IPS DF 6.9 (cell line): ENCODE measurements at regions not wholly inside any gene's neighbourhood (a gene's known extent, or its start where the extent isn't known, plus 50 kb on each side); places are given as distances from the start of the nearest gene placed in this dataset.

ENCODE experiments used
- DNase-seq: peaks from one replicate; pipeline ENCODE4 v3.0.0-alpha.2; 2013; ENCODE audit warnings: low read depth, low spot score
- H3K27ac ChIP-seq: one replicate; pipeline ENCODE4 v1.5.1; 2013; ENCODE audit warnings: low read length, control low read depth
- H3K27me3 ChIP-seq: 2 replicates; pipeline ENCODE4 v1.6.1; 2013; ENCODE audit warnings: mild to moderate bottlenecking, low read length; ENCODE audit not compliant: control insufficient read depth, insufficient read depth
- H3K36me3 ChIP-seq: 2 replicates; pipeline ENCODE4 v1.6.1; 2013; ENCODE audit warnings: low read length; ENCODE audit not compliant: control insufficient read depth, insufficient read depth
- H3K4me1 ChIP-seq: 2 replicates; pipeline ENCODE4 v1.6.1; 2013; ENCODE audit warnings: low read length; ENCODE audit not compliant: control insufficient read depth, insufficient read depth
- H3K4me3 ChIP-seq: 2 replicates; pipeline ENCODE4 v1.5.1; 2013; ENCODE audit warnings: mild to moderate bottlenecking, low read length
- H3K9me3 ChIP-seq: 2 replicates; pipeline ENCODE4 v1.6.1; 2013; ENCODE audit warnings: low read length, inconsistent platforms; ENCODE audit not compliant: control insufficient read depth, insufficient read depth
- WGBS: extraction: QIAGEN DNeasy Blood & Tissue Kit; methylation state at CpG from one replicate; pipeline ENCODE4 v1.1.7; 2013; ENCODE audit warnings: mixed read lengths, missing lambda C conversion rate; ENCODE audit not compliant: insufficient read length, insufficient coverage; 5-methylcytosine and 5-hydroxymethylcytosine counted together

GRCh38 chr2:13921245-13921644 lies 711.3 kb upstream of the LRATD1 start:
- H3K9me3 ChIP-seq, result no peaks in the 10 kb centered on the region
- H3K4me1 ChIP-seq, result no peaks in the 10 kb centered on the region
- H3K27me3 ChIP-seq, result no peaks in the 10 kb centered on the region
- no peak overlapping the region for H3K4me3 ChIP-seq
- no peaks in the 10 kb centered on the region for H3K36me3 ChIP-seq
- WGBS, result no CpG with 5 or more reads among the region's 2 CpGs
- no peak for DNase-seq
- no peak overlapping the region for H3K27ac ChIP-seq

DNA sequence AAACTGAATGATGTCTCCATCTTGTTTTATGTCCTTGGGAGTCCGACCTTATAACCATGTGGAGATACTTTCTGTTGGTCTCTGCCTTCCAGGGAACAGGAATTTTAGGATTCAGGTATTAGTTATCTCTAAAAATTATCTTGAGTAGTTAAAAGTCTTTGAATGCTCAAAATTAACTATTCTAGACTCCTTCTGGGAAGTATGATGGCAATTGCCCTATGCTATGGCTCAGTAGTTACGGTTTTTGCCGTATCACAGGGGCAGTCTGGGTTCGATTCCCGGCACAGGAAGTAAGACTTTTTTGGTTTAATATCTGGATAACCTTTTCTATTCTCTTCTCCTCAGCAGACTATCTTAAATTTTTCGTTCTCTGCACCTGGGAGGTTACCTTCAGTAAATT lies 708.7 kb upstream of the LRATD1 start:
- H3K4me1 ChIP-seq, result no peaks in the 10 kb centered on the region
- H3K27ac ChIP-seq, result no peak overlapping the region
- H3K27me3 ChIP-seq, result no peaks in the 10 kb centered on the region
- no CpG with 5 or more reads among the region's 6 CpGs for WGBS
- no peak for DNase-seq
- H3K9me3 ChIP-seq, result no peaks in the 10 kb centered on the region
- no peaks in the 10 kb centered on the region for H3K36me3 ChIP-seq
- H3K4me3 ChIP-seq, result no peak overlapping the region

GRCh38 chr2:13942111-13942510 lies 690.4 kb upstream of the LRATD1 start:
- Histone ChIP-seq H3K4me3 (no peak overlapping the region), H3K4me1 (no peaks in the 10 kb centered on the region), H3K27ac (no peak overlapping the region), H3K27me3 (no peaks in the 10 kb centered on the region), H3K9me3 (no peaks in the 10 kb centered on the region), H3K36me3 (no peaks in the 10 kb centered on the region)
- no CpG with 5 or more reads among the region's 2 CpGs for WGBS
- no peak for DNase-seq

DNA sequence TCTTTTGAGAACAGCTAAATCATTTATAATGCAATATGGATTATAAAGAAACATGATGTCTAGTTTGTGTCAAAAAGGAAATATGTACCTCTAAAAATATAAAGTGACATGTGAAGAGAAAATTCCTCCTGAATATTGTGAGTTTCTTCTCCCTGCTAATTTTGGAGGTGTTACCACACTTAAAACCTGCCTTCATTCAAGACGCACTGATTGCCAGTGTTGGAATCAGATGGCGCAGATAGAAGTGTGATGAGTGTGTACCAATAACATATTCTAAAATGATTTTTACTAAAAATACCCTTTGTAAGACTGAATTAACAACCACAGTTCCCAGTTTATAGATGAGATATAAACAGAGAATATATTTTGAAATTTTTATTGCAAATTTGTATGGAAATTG lies 681.8 kb upstream of the LRATD1 start:
- Histone ChIP-seq H3K4me3 (no peak overlapping the region), H3K36me3 (no peaks in the 10 kb centered on the region), H3K9me3 (no peaks in the 10 kb centered on the region), H3K27ac (no peak overlapping the region), H3K27me3 (no peaks in the 10 kb centered on the region), H3K4me1 (no peaks in the 10 kb centered on the region)
- no CpG with 5 or more reads among the region's 2 CpGs for WGBS
- no peak for DNase-seq

DNA sequence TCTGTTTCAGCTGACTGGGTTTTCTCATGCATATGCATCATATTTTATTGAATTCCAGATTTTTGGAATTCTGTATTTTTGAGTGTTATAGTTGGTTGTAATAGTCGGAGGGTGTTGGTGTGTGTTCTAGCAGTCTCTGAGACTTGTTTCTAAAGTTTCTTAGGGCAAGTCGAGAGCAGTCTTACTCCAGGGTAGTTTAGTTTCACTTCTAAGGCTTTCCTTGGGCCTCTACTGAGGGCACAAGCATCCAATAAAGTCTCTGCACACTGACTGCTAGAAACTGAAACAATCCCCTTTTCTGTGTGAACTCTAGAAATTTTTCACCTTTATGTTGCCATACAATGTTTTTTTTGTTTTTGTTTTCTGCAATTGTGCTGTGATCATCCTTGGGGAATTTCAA lies 663.7 kb upstream of the LRATD1 start:
- no peak for DNase-seq
- Histone ChIP-seq H3K9me3 (no peaks in the 10 kb centered on the region), H3K36me3 (no peaks in the 10 kb centered on the region), H3K4me3 (no peak overlapping the region), H3K27ac (no peak overlapping the region), H3K27me3 (no peaks in the 10 kb centered on the region), H3K4me1 (no peaks in the 10 kb centered on the region)
- 100% methylated on average over 1 of the region's 2 CpGs for WGBS

GRCh38 chr2:13986119-13986720 lies 646.3 kb upstream of the LRATD1 start:
- no peak for DNase-seq
- Histone ChIP-seq H3K4me1 (no peaks in the 10 kb centered on the region), H3K27ac (no peak overlapping the region), H3K9me3 (no peaks in the 10 kb centered on the region), H3K4me3 (no peak overlapping the region), H3K36me3 (no peaks in the 10 kb centered on the region), H3K27me3 (no peaks in the 10 kb centered on the region)
- WGBS, result 100% methylated on average over 3 of the region's 8 CpGs

- no peak for DNase-seq
- H3K4me1 ChIP-seq, result no peaks in the 10 kb centered on the region
These were observed 636.0 kb upstream of the LRATD1 start for GRCh38 chr2:13996527-13996926.

GRCh38 chr2:14011190-14011589 lies 621.3 kb upstream of the LRATD1 start:
- H3K27ac ChIP-seq, result no peak overlapping the region
- H3K4me3 ChIP-seq, result no peak overlapping the region
- H3K9me3 ChIP-seq, result no peaks in the 10 kb centered on the region
- H3K36me3 ChIP-seq, result no peaks in the 10 kb centered on the region
- H3K4me1 ChIP-seq, result no peaks in the 10 kb centered on the region
- no peaks in the 10 kb centered on the region for H3K27me3 ChIP-seq
- WGBS, result no CpG with 5 or more reads among the region's 4 CpGs
- DNase-seq, result no peak

More at GRCh38 chr2:13996527-13996926, 636.0 kb upstream of the LRATD1 start:
- H3K36me3 ChIP-seq, result no peaks in the 10 kb centered on the region
- no peaks in the 10 kb centered on the region for H3K9me3 ChIP-seq
- no peaks in the 10 kb centered on the region for H3K27me3 ChIP-seq
- H3K4me3 ChIP-seq, result no peak overlapping the region
- H3K27ac ChIP-seq, result no peak overlapping the region

- no CpG with 5 or more reads among the region's 4 CpGs for WGBS
These were observed 617.3 kb upstream of the LRATD1 start for GRCh38 chr2:14015113-14015630.

DNA sequence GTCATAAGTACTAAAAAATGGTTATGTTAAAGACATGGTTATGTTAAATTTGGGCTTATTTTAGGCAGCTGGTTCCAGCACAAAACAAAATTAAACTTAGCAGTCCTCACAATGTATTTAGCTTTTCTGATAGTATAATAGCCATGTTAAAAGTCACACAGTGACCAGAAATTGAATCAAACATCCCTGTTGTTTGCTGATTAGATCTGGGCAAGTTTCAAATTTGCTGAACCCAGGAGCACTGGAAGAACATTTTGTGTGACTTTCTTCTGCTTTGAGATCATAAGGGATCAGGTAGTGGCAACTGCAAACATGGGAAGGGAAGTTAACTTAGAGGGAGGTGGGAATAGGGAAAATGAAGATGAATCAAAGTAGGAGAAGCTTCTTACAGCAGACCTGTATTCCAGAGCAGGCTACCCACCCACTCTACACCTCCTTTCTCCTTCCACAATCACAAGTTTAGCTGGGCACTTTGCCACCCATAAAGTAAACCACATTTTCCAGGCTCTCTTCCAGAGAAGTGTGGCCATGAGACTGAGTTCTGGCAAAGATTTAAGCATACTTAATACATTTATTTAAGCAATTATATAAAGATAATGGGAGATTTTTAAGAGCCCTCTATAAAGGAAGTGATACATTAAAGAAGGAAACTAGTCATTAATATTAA lies 616.1 kb upstream of the LRATD1 start:
- Histone ChIP-seq H3K27me3 (no peaks in the 10 kb centered on the region), H3K9me3 (no peaks in the 10 kb centered on the region), H3K27ac (no peak overlapping the region), H3K36me3 (no peaks in the 10 kb centered on the region), H3K4me1 (no peaks in the 10 kb centered on the region), H3K4me3 (no peak overlapping the region)
- no peak for DNase-seq

More at GRCh38 chr2:14015113-14015630, 617.3 kb upstream of the LRATD1 start:
- Histone ChIP-seq H3K4me3 (no peak overlapping the region), H3K36me3 (no peaks in the 10 kb centered on the region), H3K9me3 (no peaks in the 10 kb centered on the region), H3K4me1 (no peaks in the 10 kb centered on the region), H3K27ac (no peak overlapping the region), H3K27me3 (no peaks in the 10 kb centered on the region)
- DNase-seq, result no peak

GRCh38 chr2:14018620-14019019 lies 613.9 kb upstream of the LRATD1 start:
- no CpG with 5 or more reads among the region's 4 CpGs for WGBS
- no peak for DNase-seq
- H3K4me3 ChIP-seq, result no peak overlapping the region
- H3K9me3 ChIP-seq, result no peaks in the 10 kb centered on the region
- H3K27me3 ChIP-seq, result no peaks in the 10 kb centered on the region
- H3K4me1 ChIP-seq, result no peaks in the 10 kb centered on the region
- no peak overlapping the region for H3K27ac ChIP-seq
- H3K36me3 ChIP-seq, result no peaks in the 10 kb centered on the region
